NB4 (cell line): ENCODE measurements at regions not wholly inside any gene's neighbourhood (a gene's known extent, or its start where the extent isn't known, plus 50 kb on each side); places are given as distances from the start of the nearest gene placed in this dataset.

ENCODE experiments used
- MAX ChIP-seq: IDR thresholded peaks from 2 replicates; pipeline ENCODE4 v1.6.1; 2011; ENCODE audit warnings: low read depth, low read length
- MYC ChIP-seq: IDR thresholded peaks from 2 replicates; pipeline ENCODE4 v1.6.1; 2011; ENCODE audit warnings: low read depth, low read length
- POLR2A ChIP-seq: IDR thresholded peaks from 2 replicates; pipeline ENCODE4 v1.6.1; 2011; ENCODE audit warnings: mild to moderate bottlenecking; ENCODE audit not compliant: insufficient read length; ENCODE audit errors: extremely low read depth
- TF ChIP-seq, protein P1 (sequence below): IDR thresholded peaks from one replicate; pipeline ENCODE4 v1.5.1; 2012; ENCODE audit warnings: low read depth, low read length

GRCh38 chr20:29297411-29298270 is 1959.8 kb upstream of the DEFB115 start:
- no peak for TF ChIP-seq POLR2A
- TF ChIP-seq, protein P1, sequence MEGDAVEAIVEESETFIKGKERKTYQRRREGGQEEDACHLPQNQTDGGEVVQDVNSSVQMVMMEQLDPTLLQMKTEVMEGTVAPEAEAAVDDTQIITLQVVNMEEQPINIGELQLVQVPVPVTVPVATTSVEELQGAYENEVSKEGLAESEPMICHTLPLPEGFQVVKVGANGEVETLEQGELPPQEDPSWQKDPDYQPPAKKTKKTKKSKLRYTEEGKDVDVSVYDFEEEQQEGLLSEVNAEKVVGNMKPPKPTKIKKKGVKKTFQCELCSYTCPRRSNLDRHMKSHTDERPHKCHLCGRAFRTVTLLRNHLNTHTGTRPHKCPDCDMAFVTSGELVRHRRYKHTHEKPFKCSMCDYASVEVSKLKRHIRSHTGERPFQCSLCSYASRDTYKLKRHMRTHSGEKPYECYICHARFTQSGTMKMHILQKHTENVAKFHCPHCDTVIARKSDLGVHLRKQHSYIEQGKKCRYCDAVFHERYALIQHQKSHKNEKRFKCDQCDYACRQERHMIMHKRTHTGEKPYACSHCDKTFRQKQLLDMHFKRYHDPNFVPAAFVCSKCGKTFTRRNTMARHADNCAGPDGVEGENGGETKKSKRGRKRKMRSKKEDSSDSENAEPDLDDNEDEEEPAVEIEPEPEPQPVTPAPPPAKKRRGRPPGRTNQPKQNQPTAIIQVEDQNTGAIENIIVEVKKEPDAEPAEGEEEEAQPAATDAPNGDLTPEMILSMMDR, result no peak
- no peak for TF ChIP-seq MAX
- no peak for TF ChIP-seq MYC
